ENCODE measurements at regions not wholly inside any gene's neighbourhood (a gene's known extent, or its start where the extent isn't known, plus 50 kb on each side); places are given as distances from the start of the nearest gene placed in this dataset.

DNA sequence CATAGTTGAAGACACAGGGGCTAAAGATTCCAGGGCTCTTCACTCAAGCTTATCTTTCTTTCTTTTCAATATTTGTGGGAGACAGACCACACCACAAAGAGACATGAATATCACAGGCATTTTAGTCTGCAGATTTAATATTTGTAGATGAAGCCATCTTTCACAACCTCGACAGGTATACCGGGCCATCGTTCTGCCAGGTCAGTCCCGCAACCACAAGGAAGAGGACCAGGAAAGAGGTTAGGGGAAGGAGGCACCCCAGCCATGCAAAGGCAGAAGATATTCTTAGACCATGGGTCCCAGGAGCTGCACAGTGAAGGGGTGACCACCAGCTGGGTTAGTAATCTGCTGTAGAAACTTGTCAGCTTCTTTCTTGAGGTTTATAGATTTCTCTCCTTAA lies 66.8 kb upstream of the UCN3 start:
- Histone ChIP-seq H3K27ac (no peak overlapping the region), H3K4me3 (no peak overlapping the region), H3K9me3 (ENCODE audit: low read depth) (no peaks in the 10 kb centered on the region), H3K79me2 (ENCODE audit: insufficient read depth) (no peaks in the 10 kb centered on the region), H3K4me1 (ENCODE audit: insufficient read depth) (no peaks in the 10 kb centered on the region; the same call in 1 of the 2 replicates), H3K36me3 (ENCODE audit: low read depth) (no peaks in the 10 kb centered on the region), H2AFZ (peak overlapping the region; percentile 74), H3K9me2 (ENCODE audit: insufficient read depth) (no peaks in the 10 kb centered on the region), H3K27me3 (replicated peaks; ENCODE audit: insufficient read depth) (no peaks in the 10 kb centered on the region), H4K20me1 (ENCODE audit: insufficient read depth) (no peaks in the 10 kb centered on the region), H3K9ac (no peak overlapping the region), H3K4me2 (ENCODE audit: unreplicated experiment) (no peak overlapping the region), H3F3A (ENCODE audit: insufficient read depth) (0 out of 2 replicates have a peak, but pooled peaks cover 6% of the 10 kb centered on the region)
- WGBS, 2 experiments (ENCODE audit: low coverage in 1 of 2, low lambda C conversion rate in 2 of 2, missing lambda C conversion rate in 2 of 2) = 92 to 100% methylated on average over 4 of the region's 4 CpGs
- no peak for DNase-seq
- in situ Hi-C loops (cut with MboI) = no loop called here
- no peak for TF ChIP-seq EZH2phosphoT487 (IDR thresholded peaks at IDR 0.05; ENCODE audit: insufficient read depth, low read depth)
- TF ChIP-seq EZH2 (IDR thresholded peaks at IDR 0.05; ENCODE audit: insufficient read depth, poor library complexity, severe bottlenecking) = no peak

DNA sequence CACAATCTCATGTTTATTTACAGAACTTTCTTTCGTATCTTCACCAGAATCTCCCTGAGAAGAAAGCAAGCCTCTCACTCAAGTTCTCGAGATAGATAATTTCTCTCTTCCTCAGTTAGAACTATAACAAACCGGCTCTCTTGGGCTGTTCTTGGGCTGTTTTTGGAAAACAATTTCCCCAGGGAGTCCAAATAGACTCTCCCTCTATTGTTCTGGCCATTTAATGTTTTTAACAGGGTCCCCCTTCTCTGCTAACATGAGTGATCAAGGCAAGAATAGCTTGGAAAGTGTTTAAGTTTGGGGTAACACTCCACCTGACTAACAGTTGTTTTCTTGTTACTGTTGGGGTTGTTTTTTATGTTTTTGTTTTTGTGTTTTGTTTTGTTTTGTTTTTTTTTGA lies 64.8 kb upstream of the UCN3 start:
- Histone ChIP-seq H3K9me2 (ENCODE audit: insufficient read depth) (no peaks in the 10 kb centered on the region), H3F3A (ENCODE audit: insufficient read depth) (0 out of 2 replicates have a peak, but pooled peaks cover 3% of the 10 kb centered on the region)
- 72 to 77% methylated on average over 3 of the region's 3 CpGs for WGBS, 2 experiments (ENCODE audit: low coverage in 1 of 2, low lambda C conversion rate in 2 of 2, missing lambda C conversion rate in 2 of 2)

DNA sequence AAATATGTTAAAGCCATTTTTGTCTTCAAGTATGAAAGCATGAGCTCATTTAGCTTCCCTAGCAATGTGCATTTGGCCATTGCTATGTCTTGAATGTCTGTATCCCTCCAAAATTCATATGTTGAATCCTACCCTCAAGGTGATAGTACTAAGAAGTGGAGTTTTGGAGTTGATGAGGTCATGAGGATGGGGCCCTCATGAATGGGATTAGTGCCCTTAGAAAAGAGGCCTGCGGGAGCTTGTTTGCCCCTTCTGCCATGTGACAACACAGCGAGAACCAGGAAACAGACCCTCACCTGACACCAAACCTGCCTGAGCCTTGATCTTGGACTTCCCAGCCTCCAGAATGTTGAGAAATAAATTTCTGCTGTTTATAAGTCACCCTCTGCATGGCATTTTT lies 61.3 kb upstream of the UCN3 start:
- 70 to 85% methylated on average over 2 of the region's 2 CpGs for WGBS, 2 experiments (ENCODE audit: low coverage in 1 of 2, low lambda C conversion rate in 2 of 2, missing lambda C conversion rate in 2 of 2)
- H3K79me2 ChIP-seq (ENCODE audit: insufficient read depth) = no peaks in the 10 kb centered on the region
- no peak overlapping the region for H2AFZ ChIP-seq
- H3K9ac ChIP-seq = no peak overlapping the region
- no peak for DNase-seq
- in situ Hi-C loops (cut with MboI) = loop anchor here (10.0 kb wide), 1 partner anchor 459 kb away; no protein-coding TSS in a partner anchor
- no peaks in the 10 kb centered on the region for H3K4me1 ChIP-seq (ENCODE audit: insufficient read depth)
- no peaks in the 10 kb centered on the region for H3K36me3 ChIP-seq (ENCODE audit: low read depth)
- H3K9me2 ChIP-seq (ENCODE audit: insufficient read depth) = no peaks in the 10 kb centered on the region
- H3F3A ChIP-seq (ENCODE audit: insufficient read depth) = no peaks in the 10 kb centered on the region
- H3K4me2 ChIP-seq (ENCODE audit: unreplicated experiment) = no peak overlapping the region
- H3K9me3 ChIP-seq (ENCODE audit: low read depth) = no peaks in the 10 kb centered on the region
- H3K27ac ChIP-seq = no peak overlapping the region
- H3K4me3 ChIP-seq = no peak overlapping the region
- H3K27me3 ChIP-seq (replicated peaks; ENCODE audit: insufficient read depth) = no peaks in the 10 kb centered on the region
- H4K20me1 ChIP-seq (ENCODE audit: insufficient read depth) = no peaks in the 10 kb centered on the region
- TF ChIP-seq EZH2 (IDR thresholded peaks at IDR 0.05; ENCODE audit: insufficient read depth, poor library complexity, severe bottlenecking) (no peak), EZH2phosphoT487 (IDR thresholded peaks at IDR 0.05; ENCODE audit: insufficient read depth, low read depth) (no peak)

More for the DNA sequence above, 64.8 kb upstream of the UCN3 start:
- H3K36me3 ChIP-seq (ENCODE audit: low read depth) = no peaks in the 10 kb centered on the region
- no peak for DNase-seq
- no peak overlapping the region for H3K4me2 ChIP-seq (ENCODE audit: unreplicated experiment)
- in situ Hi-C loops (cut with MboI) = loop anchor here (10.0 kb wide), 1 partner anchor 455 kb away; no protein-coding TSS in a partner anchor
- H3K79me2 ChIP-seq (ENCODE audit: insufficient read depth) = no peaks in the 10 kb centered on the region
- H3K9me3 ChIP-seq (ENCODE audit: low read depth) = no peaks in the 10 kb centered on the region
- H4K20me1 ChIP-seq (ENCODE audit: insufficient read depth) = no peaks in the 10 kb centered on the region
- no peak for TF ChIP-seq EZH2phosphoT487 (IDR thresholded peaks at IDR 0.05; ENCODE audit: insufficient read depth, low read depth)
- 0 out of 2 replicates have a peak overlapping the region, but pooled peaks have one; percentile 10 for H2AFZ ChIP-seq
- no peak overlapping the region for H3K4me3 ChIP-seq
- no peaks in the 10 kb centered on the region for H3K4me1 ChIP-seq (ENCODE audit: insufficient read depth)
- no peak overlapping the region for H3K27ac ChIP-seq
- H3K27me3 ChIP-seq (replicated peaks; ENCODE audit: insufficient read depth) = no peaks in the 10 kb centered on the region
- H3K9ac ChIP-seq = no peak overlapping the region

DNA sequence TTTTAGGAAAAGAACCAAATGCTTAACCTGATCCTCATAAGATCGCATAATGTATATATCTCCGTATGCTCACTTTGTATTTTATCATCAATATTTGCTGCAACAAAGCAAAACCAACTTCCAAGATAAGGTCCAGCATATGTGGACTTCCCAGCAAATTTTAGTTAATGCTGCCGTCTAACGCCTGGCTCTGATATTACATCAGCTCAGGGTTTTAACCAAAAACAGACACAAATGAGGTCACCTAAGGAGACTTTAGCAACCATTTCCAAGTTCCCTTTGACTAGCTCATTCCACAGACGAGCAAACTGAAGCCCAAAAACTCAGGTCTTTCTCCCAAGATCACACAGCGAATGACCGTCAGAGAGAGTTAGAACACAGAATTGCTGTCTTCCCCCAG lies 59.4 kb upstream of the UCN3 start:
- Histone ChIP-seq H3K9me2 (ENCODE audit: insufficient read depth) (no peaks in the 10 kb centered on the region), H2AFZ (peak overlapping the region; percentile 83), H3K9ac (0 out of 2 replicates have a peak overlapping the region, but pooled peaks have one; percentile 28), H3K4me1 (ENCODE audit: insufficient read depth) (no peaks in the 10 kb centered on the region), H3K27ac (peak overlapping the region; percentile 37), H3K27me3 (replicated peaks; ENCODE audit: insufficient read depth) (no peaks in the 10 kb centered on the region), H3K9me3 (ENCODE audit: low read depth) (no peaks in the 10 kb centered on the region), H3F3A (ENCODE audit: insufficient read depth) (no peaks in the 10 kb centered on the region), H3K4me2 (ENCODE audit: unreplicated experiment) (peak overlapping the region; percentile 47), H3K36me3 (ENCODE audit: low read depth) (no peaks in the 10 kb centered on the region), H3K79me2 (ENCODE audit: insufficient read depth) (no peaks in the 10 kb centered on the region), H3K4me3 (no peak overlapping the region), H4K20me1 (ENCODE audit: insufficient read depth) (no peaks in the 10 kb centered on the region)
- peak; percentile 93 for DNase-seq
- WGBS, 2 experiments (ENCODE audit: low coverage in 1 of 2, low lambda C conversion rate in 2 of 2, missing lambda C conversion rate in 2 of 2) = 14 to 16% methylated on average over 7 of the region's 7 CpGs
- in situ Hi-C loops (cut with MboI) = loop anchor here (10.0 kb wide), 1 partner anchor 461 kb away; no protein-coding TSS in a partner anchor
- TF ChIP-seq EZH2 (IDR thresholded peaks at IDR 0.05; ENCODE audit: insufficient read depth, poor library complexity, severe bottlenecking) (no peak), EZH2phosphoT487 (IDR thresholded peaks at IDR 0.05; ENCODE audit: insufficient read depth, low read depth) (no peak)

DNA sequence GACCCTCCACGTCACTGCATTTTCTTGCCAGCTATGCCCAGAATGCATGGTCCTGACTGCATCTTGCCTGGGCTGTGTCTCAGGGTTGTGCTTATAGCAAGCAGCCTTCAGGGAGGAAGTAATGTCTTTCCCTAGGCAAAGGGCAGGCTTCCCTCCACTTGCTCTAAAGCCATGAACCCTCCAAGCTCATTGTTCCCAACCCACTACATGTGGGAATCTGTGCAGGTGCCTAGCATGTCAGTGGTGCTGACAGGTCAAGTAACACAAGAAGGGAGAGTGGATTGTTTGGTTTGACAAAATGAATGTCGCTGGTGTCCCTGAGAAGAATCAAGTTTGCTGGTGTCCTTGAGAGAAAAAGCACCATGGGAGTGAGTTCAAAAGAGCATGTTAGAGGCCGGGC lies 53.9 kb upstream of the UCN3 start:
- in situ Hi-C loops (cut with MboI) = no loop called here
- H3F3A ChIP-seq (ENCODE audit: insufficient read depth) = no peaks in the 10 kb centered on the region
- 69 to 75% methylated on average over 3 of the region's 3 CpGs for WGBS, 2 experiments (ENCODE audit: low coverage in 1 of 2, low lambda C conversion rate in 2 of 2, missing lambda C conversion rate in 2 of 2)
- H3K4me3 ChIP-seq = no peak overlapping the region
- no peak overlapping the region for H3K9ac ChIP-seq
- H3K4me1 ChIP-seq (ENCODE audit: insufficient read depth) = no peaks in the 10 kb centered on the region
- H3K27me3 ChIP-seq (replicated peaks; ENCODE audit: insufficient read depth) = no peaks in the 10 kb centered on the region
- no peaks in the 10 kb centered on the region for H3K36me3 ChIP-seq (ENCODE audit: low read depth)
- no peak overlapping the region for H2AFZ ChIP-seq
- no peak for TF ChIP-seq EZH2 (IDR thresholded peaks at IDR 0.05; ENCODE audit: insufficient read depth, poor library complexity, severe bottlenecking)
- no peak for TF ChIP-seq EZH2phosphoT487 (IDR thresholded peaks at IDR 0.05; ENCODE audit: insufficient read depth, low read depth)
- no peak for DNase-seq
- no peaks in the 10 kb centered on the region for H3K79me2 ChIP-seq (ENCODE audit: insufficient read depth)
- no peaks in the 10 kb centered on the region for H3K9me3 ChIP-seq (ENCODE audit: low read depth)
- no peak overlapping the region for H3K4me2 ChIP-seq (ENCODE audit: unreplicated experiment)
- H4K20me1 ChIP-seq (ENCODE audit: insufficient read depth) = no peaks in the 10 kb centered on the region
- H3K27ac ChIP-seq = no peak overlapping the region
- no peaks in the 10 kb centered on the region for H3K9me2 ChIP-seq (ENCODE audit: insufficient read depth)

Measured in GM23248 (cell line).